ENCODE measurements at regions not wholly inside any gene's neighbourhood (a gene's known extent, or its start where the extent isn't known, plus 50 kb on each side); places are given as distances from the start of the nearest gene placed in this dataset.

GRCh38 chr19:31959527-31960018 lies 385.8 kb upstream of the ZNF507 start:
- H2BK120ac ChIP-seq (replicated peaks; ENCODE audit: low read depth, low read length): no peak overlapping the region
- H3K79me2 ChIP-seq (ENCODE audit: control insufficient read depth in 1 of 2, insufficient read depth in 2 of 2, low read length in 2 of 2): no peaks in the 10 kb centered on the region
- no peak overlapping the region for H3K9ac ChIP-seq (replicated peaks in 1 of 4; ENCODE audit: extremely low read depth in 1 of 4, low read depth in 3 of 4, low read length in 3 of 4)
- POLR2A ChIA-PET (ENCODE audit: partially characterized antibody): no interaction called here
- H4K20me1 ChIP-seq (replicated peaks in 1 of 2; ENCODE audit: control insufficient read depth in 1 of 2, insufficient read depth in 2 of 2, low read length in 2 of 2): no peaks in the 10 kb centered on the region
- no peaks in the 10 kb centered on the region for H3K79me1 ChIP-seq (ENCODE audit: low read depth, low read length)
- H2AK5ac ChIP-seq (ENCODE audit: low read depth, low read length): no peak overlapping the region
- DNase-seq (ENCODE audit: low read depth in 1 of 2, low spot score in 2 of 2): no peak
- H3K4me2 ChIP-seq (ENCODE audit: insufficient read depth in 1 of 2, low read depth in 2 of 2, low read length in 2 of 2): no peak overlapping the region
- H3K23ac ChIP-seq (ENCODE audit: insufficient read length): no peak overlapping the region
- H2BK5ac ChIP-seq (ENCODE audit: low read depth, low read length): no peak overlapping the region
- peaks cover 0 to 3% (median 1%) of the 10 kb centered on the region in 4 experiments; a peak in 1 of 7 replicates for H3K4me1 ChIP-seq (replicated peaks in 1 of 4; ENCODE audit: control insufficient read depth in 3 of 4, insufficient read depth in 4 of 4, low read length in 3 of 4)
- TF ChIP-seq JUN (IDR thresholded peaks at IDR 0.05; ENCODE audit: low read depth, low read length): no peak
- TF ChIP-seq POLR2AphosphoS5 (IDR thresholded peaks at IDR 0.05; ENCODE audit: low read depth, low read length): no peak
- no peak for TF ChIP-seq TAF1 (IDR thresholded peaks at IDR 0.05; ENCODE audit: low read depth, low read length)
- no peak for TF ChIP-seq BCL11A (IDR thresholded peaks at IDR 0.05; ENCODE audit: low read depth in 2 of 2, low read length in 2 of 2)
- no peak for TF ChIP-seq RNF2 (IDR thresholded peaks at IDR 0.05; ENCODE audit: borderline replicate concordance, low read depth, low read length, missing control alignments, poor library complexity, severe bottlenecking)
- TF ChIP-seq POU5F1 (IDR thresholded peaks at IDR 0.05; ENCODE audit: low read depth, low read length): no peak
- no peak for TF ChIP-seq GTF2F1 (IDR thresholded peaks at IDR 0.05; ENCODE audit: borderline replicate concordance, low read depth, low read length)
- H4K91ac ChIP-seq (replicated peaks; ENCODE audit: insufficient read length, low read length): no peak overlapping the region
- H2BK12ac ChIP-seq (ENCODE audit: low read depth, low read length): no peak overlapping the region
- no peaks in the 10 kb centered on the region for H3K23me2 ChIP-seq (ENCODE audit: low read depth, low read length)
- H3K56ac ChIP-seq (replicated peaks; ENCODE audit: insufficient read length, low read depth, low read length): no peak overlapping the region
- H4K5ac ChIP-seq (ENCODE audit: insufficient read length, low read depth, low read length): no peak overlapping the region
- FAIRE-seq: no peak
- WGBS, 2 experiments (ENCODE audit: extremely low coverage in 1 of 2, insufficient coverage in 1 of 2, insufficient read length in 1 of 2, insufficient replicate concordance in 2 of 2, low coverage in 1 of 2, low lambda C conversion rate in 2 of 2, missing lambda C conversion rate in 1 of 2): 93% methylated on average over 15 of the region's 15 CpGs; no CpG with 5 or more reads in 1 of the 2 experiments
- no peak overlapping the region for H3K27ac ChIP-seq (ENCODE audit: low read depth, low read length)
- H3K36me3 ChIP-seq (ENCODE audit: control insufficient read depth in 2 of 4, insufficient read depth in 4 of 4, low read length in 3 of 4): no peaks in the 10 kb centered on the region
- no peak overlapping the region for H3K4me3 ChIP-seq (ENCODE audit: extremely low read depth in 1 of 4, insufficient read depth in 2 of 4, low read depth in 3 of 4, low read length in 4 of 4)
- no peaks in the 10 kb centered on the region for H3K27me3 ChIP-seq (replicated peaks in 1 of 4; ENCODE audit: control insufficient read depth in 3 of 4, extremely low read depth in 1 of 4, insufficient read depth in 3 of 4, low read length in 3 of 4)
- no peaks in the 10 kb centered on the region for H3K9me3 ChIP-seq (ENCODE audit: insufficient read depth in 2 of 2, low read depth in 1 of 2, low read length in 1 of 2)
- no peak overlapping the region for H2BK15ac ChIP-seq (ENCODE audit: low read length)
- no peak overlapping the region for H2BK20ac ChIP-seq (ENCODE audit: low read length)
- H3K14ac ChIP-seq (ENCODE audit: insufficient read length): no peak overlapping the region
- H3K4ac ChIP-seq (replicated peaks; ENCODE audit: insufficient read length, low read depth, low read length): no peak overlapping the region
- CTCF ChIA-PET (ENCODE audit: partially characterized antibody): no interaction called here
- no peak overlapping the region for H3K18ac ChIP-seq (ENCODE audit: extremely low read depth, low read length)
- no peak overlapping the region for H4K8ac ChIP-seq (ENCODE audit: extremely low read depth, insufficient read depth, low read length)
- no peak overlapping the region for H2AFZ ChIP-seq (ENCODE audit: low read length)
